ENCODE measurements at regions not wholly inside any gene's neighbourhood (a gene's known extent, or its start where the extent isn't known, plus 50 kb on each side); places are given as distances from the start of the nearest gene placed in this dataset.

DNA sequence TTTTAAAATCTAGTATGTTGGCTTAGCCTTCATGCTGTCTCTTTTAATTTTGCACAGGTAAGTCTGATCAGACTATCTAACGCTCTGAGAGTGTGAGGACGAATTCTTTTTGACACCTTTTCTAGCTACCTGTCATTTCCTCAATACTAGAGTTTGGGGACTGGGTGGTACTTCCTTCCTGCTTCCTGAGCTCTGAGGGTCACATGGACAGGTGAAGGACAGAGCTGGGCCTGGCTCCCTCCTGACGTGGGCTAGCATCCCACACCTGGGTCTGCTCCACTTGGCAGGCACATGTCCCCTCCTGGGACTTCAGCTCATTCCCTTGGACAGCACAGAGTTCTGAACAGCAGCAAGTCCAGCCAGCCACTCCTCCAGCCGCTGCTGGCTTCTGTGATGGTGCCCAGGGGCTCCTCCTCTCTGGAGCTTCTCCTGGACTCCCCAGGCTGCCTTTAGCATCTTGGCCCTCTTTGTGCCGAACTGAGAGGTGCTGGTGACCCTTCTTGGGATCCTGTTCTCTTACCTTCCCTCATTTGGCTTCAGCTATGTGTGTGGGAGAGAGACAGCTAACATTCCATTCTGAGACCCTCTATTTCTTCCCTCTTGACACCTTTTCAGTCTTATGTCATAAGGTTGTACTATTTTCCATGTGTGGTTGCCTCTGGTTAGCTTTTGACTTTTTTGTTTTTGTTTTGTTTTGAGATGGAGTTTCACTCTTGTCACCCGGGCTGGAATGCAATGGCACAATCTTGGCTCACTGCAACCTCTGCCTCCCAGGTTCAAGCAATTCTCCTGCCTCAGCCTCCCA, 106.9 kb downstream of the B3GNT2 start:
- TF ChIP-seq, protein P1, sequence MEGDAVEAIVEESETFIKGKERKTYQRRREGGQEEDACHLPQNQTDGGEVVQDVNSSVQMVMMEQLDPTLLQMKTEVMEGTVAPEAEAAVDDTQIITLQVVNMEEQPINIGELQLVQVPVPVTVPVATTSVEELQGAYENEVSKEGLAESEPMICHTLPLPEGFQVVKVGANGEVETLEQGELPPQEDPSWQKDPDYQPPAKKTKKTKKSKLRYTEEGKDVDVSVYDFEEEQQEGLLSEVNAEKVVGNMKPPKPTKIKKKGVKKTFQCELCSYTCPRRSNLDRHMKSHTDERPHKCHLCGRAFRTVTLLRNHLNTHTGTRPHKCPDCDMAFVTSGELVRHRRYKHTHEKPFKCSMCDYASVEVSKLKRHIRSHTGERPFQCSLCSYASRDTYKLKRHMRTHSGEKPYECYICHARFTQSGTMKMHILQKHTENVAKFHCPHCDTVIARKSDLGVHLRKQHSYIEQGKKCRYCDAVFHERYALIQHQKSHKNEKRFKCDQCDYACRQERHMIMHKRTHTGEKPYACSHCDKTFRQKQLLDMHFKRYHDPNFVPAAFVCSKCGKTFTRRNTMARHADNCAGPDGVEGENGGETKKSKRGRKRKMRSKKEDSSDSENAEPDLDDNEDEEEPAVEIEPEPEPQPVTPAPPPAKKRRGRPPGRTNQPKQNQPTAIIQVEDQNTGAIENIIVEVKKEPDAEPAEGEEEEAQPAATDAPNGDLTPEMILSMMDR (IDR thresholded peaks at IDR 0.05; ENCODE audit: low read length), result no peak
- no peak for TF ChIP-seq EZH2 (IDR thresholded peaks at IDR 0.05; ENCODE audit: borderline replicate concordance, low read length)

Measured in OCI-LY1 (cell line).